Breast epithelium (tissue), 4 donors: ENCODE measurements at regions not wholly inside any gene's neighbourhood (a gene's known extent, or its start where the extent isn't known, plus 50 kb on each side); places are given as distances from the start of the nearest gene placed in this dataset.
"Not testable (repeated sequence)": the region's sequence is repeated elsewhere in the genome, so short reads cannot be mapped to it uniquely, and the experiment has no call there.

Experiments used
- DNase-seq, 2 donors: peaks; one replicate each; pipeline ENCODE4 v3.0.0-alpha.2; 2019; ENCODE audit warnings: low spot score in 2 of 2
- H3K27ac ChIP-seq, 2 donors: fragments of 200-600 bp; sonication (generic) in 1 of 2; one replicate each; pipeline ENCODE4 v1.5.1; 2016 to 2019; ENCODE audit warnings: mild to moderate bottlenecking in 1 of 2
- H3K27me3 ChIP-seq, 2 donors: fragments of 200-600 bp; sonication (generic) in 1 of 2; one replicate each; pipeline versions ENCODE4 v1.5.1 to v1.6.0; 2017 to 2019; ENCODE audit warnings: control low read depth in 1 of 2, mild to moderate bottlenecking in 1 of 2
- H3K36me3 ChIP-seq: fragments of 200-600 bp; one replicate; pipeline ENCODE4 v1.5.1; 2019
- H3K4me1 ChIP-seq, 2 donors: fragments of 200-600 bp; sonication (generic); one replicate each; pipeline ENCODE4 v1.5.1; 2016 to 2019; ENCODE audit warnings: control low read depth in 1 of 2
- H3K4me3 ChIP-seq, 3 donors: fragments of 200-600 bp; sonication (generic); 1 replicate in 2 of 3; 2 replicates in 1 of 3; pipeline ENCODE4 v1.5.1; 2016 to 2019; ENCODE audit warnings: mild to moderate bottlenecking in 3 of 3, moderate library complexity in 2 of 3
- H3K9me3 ChIP-seq, 2 donors: fragments of 200-600 bp; sonication (generic) in 1 of 2; one replicate each; pipeline ENCODE4 v1.5.1; 2016 to 2019; ENCODE audit warnings: control low read depth in 1 of 2
- POLR2A ChIP-seq: fragments of 450-650 bp; IDR thresholded peaks from one replicate; pipeline ENCODE4 v1.6.1; 2016; ENCODE audit warnings: antibody characterized with exemption, mild to moderate bottlenecking, moderate library complexity
- POLR2AphosphoS5 ChIP-seq, 3 donors: sonication (generic); formaldehyde crosslinking; IDR thresholded peaks; one replicate each; pipeline ENCODE4 v1.6.1; 2017; ENCODE audit warnings: antibody characterized with exemption in 3 of 3
- intact Hi-C: fragments of 100-400 bp; cut with DNase I; formaldehyde crosslinking; loops from one replicate; pipeline ENCODE4 v1.15.1; 2023; ENCODE audit warnings: low total_unique reads
- TF ChIP-seq, protein P1 (sequence below), 3 donors: fragments of 450-650 bp; IDR thresholded peaks; one replicate each; pipeline ENCODE4 v1.5.1; 2016 to 2017; ENCODE audit warnings: antibody characterized with exemption in 3 of 3, mild to moderate bottlenecking in 3 of 3, moderate library complexity in 3 of 3

GRCh38 chr3:161607056-161607455 lies 110.4 kb downstream of the OTOL1 start:
- H3K27ac ChIP-seq, result no peak overlapping the region
- no peak overlapping the region for H3K4me3 ChIP-seq
- peaks cover 0 to 9% of the 10 kb centered on the region in 2 donors for H3K9me3 ChIP-seq
- intact Hi-C loops, result no loop called here
- no peak for TF ChIP-seq POLR2A
- no peak for DNase-seq
- H3K4me1 ChIP-seq, result no peaks in the 10 kb centered on the region
- no peaks in the 10 kb centered on the region for H3K36me3 ChIP-seq
- H3K27me3 ChIP-seq, result no peaks in the 10 kb centered on the region

- no peak for DNase-seq
- H3K4me3 ChIP-seq, result no peak overlapping the region
- no peak for TF ChIP-seq POLR2AphosphoS5 (IDR thresholded peaks at IDR 0.05)
- no peak for TF ChIP-seq POLR2A
- TF ChIP-seq, protein P1, sequence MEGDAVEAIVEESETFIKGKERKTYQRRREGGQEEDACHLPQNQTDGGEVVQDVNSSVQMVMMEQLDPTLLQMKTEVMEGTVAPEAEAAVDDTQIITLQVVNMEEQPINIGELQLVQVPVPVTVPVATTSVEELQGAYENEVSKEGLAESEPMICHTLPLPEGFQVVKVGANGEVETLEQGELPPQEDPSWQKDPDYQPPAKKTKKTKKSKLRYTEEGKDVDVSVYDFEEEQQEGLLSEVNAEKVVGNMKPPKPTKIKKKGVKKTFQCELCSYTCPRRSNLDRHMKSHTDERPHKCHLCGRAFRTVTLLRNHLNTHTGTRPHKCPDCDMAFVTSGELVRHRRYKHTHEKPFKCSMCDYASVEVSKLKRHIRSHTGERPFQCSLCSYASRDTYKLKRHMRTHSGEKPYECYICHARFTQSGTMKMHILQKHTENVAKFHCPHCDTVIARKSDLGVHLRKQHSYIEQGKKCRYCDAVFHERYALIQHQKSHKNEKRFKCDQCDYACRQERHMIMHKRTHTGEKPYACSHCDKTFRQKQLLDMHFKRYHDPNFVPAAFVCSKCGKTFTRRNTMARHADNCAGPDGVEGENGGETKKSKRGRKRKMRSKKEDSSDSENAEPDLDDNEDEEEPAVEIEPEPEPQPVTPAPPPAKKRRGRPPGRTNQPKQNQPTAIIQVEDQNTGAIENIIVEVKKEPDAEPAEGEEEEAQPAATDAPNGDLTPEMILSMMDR (IDR thresholded peaks at IDR 0.05), result no peak
- intact Hi-C loops, result no loop called here
- no peak overlapping the region for H3K27ac ChIP-seq
- no peaks in the 10 kb centered on the region for H3K36me3 ChIP-seq
- peaks cover 0 to 8% of the 10 kb centered on the region in 2 donors for H3K9me3 ChIP-seq
- no peaks in the 10 kb centered on the region for H3K27me3 ChIP-seq
- H3K4me1 ChIP-seq, result no peaks in the 10 kb centered on the region
Observed at GRCh38 chr3:161619351-161619750, 122.7 kb downstream of the OTOL1 start.

GRCh38 chr3:161630794-161631193 lies 134.2 kb downstream of the OTOL1 start:
- intact Hi-C loops, result no loop called here
- Histone ChIP-seq H3K4me1 (no peaks in the 10 kb centered on the region), H3K9me3 (peaks cover 0 to 12% of the 10 kb centered on the region in 2 donors), H3K4me3 (no peak overlapping the region), H3K27me3 (no peaks in the 10 kb centered on the region), H3K27ac (no peak overlapping the region), H3K36me3 (no peaks in the 10 kb centered on the region)
- no peak for DNase-seq
- TF ChIP-seq POLR2A, result no peak
- TF ChIP-seq, protein P1 (IDR thresholded peaks at IDR 0.05), result no peak
- no peak for TF ChIP-seq POLR2AphosphoS5 (IDR thresholded peaks at IDR 0.05)

DNA sequence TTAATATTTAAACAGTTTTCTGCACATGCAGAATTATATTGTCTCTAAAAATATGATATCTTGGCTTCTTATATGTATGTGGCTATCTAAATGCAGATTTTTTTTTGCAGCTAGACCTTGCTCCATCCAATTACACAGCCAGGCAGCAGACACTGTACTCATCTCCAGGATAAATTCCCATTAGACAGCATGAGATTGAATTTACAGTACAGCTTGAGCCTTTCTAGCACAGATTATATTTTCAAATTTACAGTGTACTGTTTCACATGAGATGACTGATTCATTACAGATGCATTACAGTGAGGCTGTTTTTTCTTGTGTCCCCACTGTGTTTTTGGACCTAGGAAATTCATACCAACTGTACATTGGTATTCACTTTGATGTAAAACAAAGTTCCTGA lies 134.9 kb downstream of the OTOL1 start:
- no peaks in the 10 kb centered on the region for H3K27me3 ChIP-seq
- TF ChIP-seq, protein P1 (IDR thresholded peaks at IDR 0.05), result no peak
- TF ChIP-seq POLR2A, result no peak
- TF ChIP-seq POLR2AphosphoS5 (IDR thresholded peaks at IDR 0.05), result no peak
- H3K36me3 ChIP-seq, result no peaks in the 10 kb centered on the region
- H3K27ac ChIP-seq, result no peak overlapping the region
- no peak for DNase-seq
- H3K4me3 ChIP-seq, result no peak overlapping the region
- intact Hi-C loops, result no loop called here
- H3K4me1 ChIP-seq, result no peaks in the 10 kb centered on the region
- peaks cover 0 to 12% of the 10 kb centered on the region in 2 donors for H3K9me3 ChIP-seq

GRCh38 chr3:161637559-161637958 lies 141.0 kb downstream of the OTOL1 start:
- Histone ChIP-seq H3K27me3 (no peaks in the 10 kb centered on the region), H3K36me3 (no peaks in the 10 kb centered on the region), H3K4me1 (no peaks in the 10 kb centered on the region), H3K27ac (no peak overlapping the region), H3K9me3 (no peaks in the 10 kb centered on the region), H3K4me3 (no peak overlapping the region)
- no peak for DNase-seq
- TF ChIP-seq POLR2A, result no peak
- TF ChIP-seq, protein P1 (IDR thresholded peaks at IDR 0.05), result no peak
- TF ChIP-seq POLR2AphosphoS5 (IDR thresholded peaks at IDR 0.05), result no peak
- intact Hi-C loops, result no loop called here

- H3K27me3 ChIP-seq, H3K4me3 ChIP-seq, H3K27ac ChIP-seq, H3K9me3 ChIP-seq, H3K36me3 ChIP-seq, DNase-seq, H3K4me1 ChIP-seq, intact Hi-C loops: not testable (repeated sequence)
Observed at GRCh38 chr3:161639095-161639494, 142.5 kb downstream of the OTOL1 start.
